ENCODE measurements at regions not wholly inside any gene's neighbourhood (a gene's known extent, or its start where the extent isn't known, plus 50 kb on each side); places are given as distances from the start of the nearest gene placed in this dataset.

DNA sequence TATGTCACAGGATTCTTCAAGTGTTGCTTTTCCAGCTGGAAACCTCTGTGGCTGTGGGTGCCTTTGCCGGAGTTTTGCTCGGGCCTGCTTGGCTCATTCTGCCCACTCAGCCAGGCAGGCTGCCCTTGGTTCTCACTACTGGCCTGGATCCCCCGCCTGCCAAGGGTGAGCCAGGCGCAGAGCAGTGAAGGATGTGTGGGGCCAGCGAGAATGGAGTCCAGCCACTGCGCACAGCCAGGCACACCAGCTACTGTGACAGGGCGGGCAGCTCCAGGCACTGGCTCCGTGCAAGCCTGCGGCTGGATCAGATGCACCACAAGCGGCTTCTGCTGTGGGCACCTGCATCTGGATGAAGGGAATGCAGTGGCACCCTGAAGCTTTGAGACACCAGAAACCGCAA lies 257.1 kb downstream of the RPRM start:
- FAIRE-seq (no peak), DNase-seq (ENCODE audit: insufficient read length, low spot score) (no peak)
- no peak for TF ChIP-seq POLR2AphosphoS5 (IDR thresholded peaks at IDR 0.05; ENCODE audit: low read depth, low read length)
- no peak for TF ChIP-seq PAX5 (IDR thresholded peaks at IDR 0.05; ENCODE audit: insufficient read depth, low read length, severe bottlenecking)
- TF ChIP-seq POU2F2 (IDR thresholded peaks at IDR 0.05; ENCODE audit: low read depth, low read length), result no peak
- TF ChIP-seq POLR2A (IDR thresholded peaks at IDR 0.05; ENCODE audit: low read depth, low read length), result no peak
- no peak for TF ChIP-seq SPI1 (IDR thresholded peaks at IDR 0.05; ENCODE audit: low read depth, low read length)
- TF ChIP-seq TAF1 (IDR thresholded peaks at IDR 0.05; ENCODE audit: low read depth, low read length), result no peak

DNA sequence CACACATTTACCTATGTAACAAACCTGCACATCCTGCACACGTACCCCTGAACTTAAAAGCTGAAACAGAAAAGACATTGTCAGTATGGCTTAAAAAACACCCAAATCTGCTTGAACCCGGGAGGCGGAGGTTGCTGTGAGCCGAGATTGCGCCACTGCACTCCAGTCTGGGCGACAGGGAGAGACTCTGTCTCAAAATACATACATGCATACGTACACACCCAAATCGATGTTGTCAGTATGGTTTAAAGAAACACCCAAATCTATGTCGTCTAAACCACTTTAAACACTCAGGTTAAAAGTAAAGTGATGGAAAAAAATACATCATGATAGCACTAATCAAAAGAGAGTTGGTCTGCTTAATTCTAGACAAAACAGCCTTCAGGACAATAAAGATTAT lies 257.5 kb downstream of the RPRM start:
- DNase-seq (ENCODE audit: insufficient read length, low spot score) (no peak), FAIRE-seq (no peak)
- TF ChIP-seq TAF1 (IDR thresholded peaks at IDR 0.05; ENCODE audit: low read depth, low read length) (no peak), POLR2A (IDR thresholded peaks at IDR 0.05; ENCODE audit: low read depth, low read length) (no peak), SPI1 (IDR thresholded peaks at IDR 0.05; ENCODE audit: low read depth, low read length) (no peak), POU2F2 (IDR thresholded peaks at IDR 0.05; ENCODE audit: low read depth, low read length) (no peak), POLR2AphosphoS5 (IDR thresholded peaks at IDR 0.05; ENCODE audit: low read depth, low read length) (no peak), PAX5 (IDR thresholded peaks at IDR 0.05; ENCODE audit: insufficient read depth, low read length, severe bottlenecking) (no peak)

DNA sequence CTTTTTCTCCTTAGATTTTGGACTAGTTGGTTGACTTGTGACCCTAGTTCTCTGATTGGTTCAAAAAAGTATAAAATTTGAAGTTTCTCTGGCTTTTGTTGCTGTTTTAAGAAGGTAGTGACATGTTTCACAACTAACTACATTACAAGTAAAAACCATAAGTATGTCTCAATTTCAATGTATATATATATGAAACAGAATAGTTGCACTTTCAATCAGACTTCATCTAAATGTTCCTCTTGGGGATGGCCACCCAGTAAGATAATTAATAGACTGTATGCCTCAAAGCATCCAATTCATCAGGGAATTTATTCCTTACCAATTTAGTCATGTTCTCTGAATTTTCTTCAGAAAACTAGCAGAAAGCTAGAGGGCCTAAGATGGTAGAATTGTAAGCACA lies 259.7 kb downstream of the RPRM start:
- TF ChIP-seq POU2F2 (IDR thresholded peaks at IDR 0.05; ENCODE audit: low read depth, low read length), result no peak
- TF ChIP-seq TAF1 (IDR thresholded peaks at IDR 0.05; ENCODE audit: low read depth, low read length), result no peak
- no peak for TF ChIP-seq POLR2AphosphoS5 (IDR thresholded peaks at IDR 0.05; ENCODE audit: low read depth, low read length)
- TF ChIP-seq PAX5 (IDR thresholded peaks at IDR 0.05; ENCODE audit: insufficient read depth, low read length, severe bottlenecking), result no peak
- no peak for TF ChIP-seq SPI1 (IDR thresholded peaks at IDR 0.05; ENCODE audit: low read depth, low read length)
- no peak for TF ChIP-seq POLR2A (IDR thresholded peaks at IDR 0.05; ENCODE audit: low read depth, low read length)
- FAIRE-seq (no peak), DNase-seq (ENCODE audit: insufficient read length, low spot score) (no peak)

DNA sequence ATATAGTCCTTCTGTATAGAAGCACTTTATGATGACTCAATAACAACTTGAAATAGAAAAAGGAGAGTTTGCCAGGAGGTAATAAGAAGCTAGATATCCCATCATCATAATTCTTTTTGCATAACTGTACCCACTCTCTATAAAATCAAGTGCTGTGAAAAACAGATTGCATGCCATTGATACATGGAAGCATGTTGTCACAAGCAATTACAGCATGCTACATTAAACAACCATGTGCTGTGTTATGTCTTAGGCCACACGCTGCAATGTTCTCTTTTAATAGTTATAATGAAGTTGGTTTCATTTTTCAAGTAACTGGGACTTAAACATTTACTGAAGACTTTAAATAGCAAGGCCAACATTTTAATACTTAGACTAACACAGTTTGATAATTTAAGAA lies 264.2 kb downstream of the RPRM start:
- DNase-seq (ENCODE audit: insufficient read length, low spot score), result no peak
- no peak for FAIRE-seq

DNA sequence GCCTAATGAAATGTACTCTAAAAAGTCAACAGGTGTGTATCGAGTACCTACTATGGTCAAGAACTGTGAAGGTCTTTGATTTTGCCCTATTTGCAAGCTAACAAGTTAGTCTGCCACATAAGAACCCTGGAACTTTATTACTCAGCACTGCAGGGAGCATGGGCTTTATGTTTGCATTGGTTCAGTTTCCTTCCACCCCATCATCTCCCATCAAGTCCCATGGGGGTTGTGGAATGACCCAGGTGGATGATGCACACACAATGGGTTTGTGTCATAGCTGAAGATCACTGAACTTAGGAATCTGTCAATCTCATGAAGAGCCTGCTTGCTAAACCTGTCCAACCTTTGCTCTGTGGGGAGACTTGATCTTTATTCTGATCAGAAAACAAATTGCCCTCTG lies 265.5 kb downstream of the RPRM start:
- FAIRE-seq (no peak), DNase-seq (ENCODE audit: insufficient read length, low spot score) (no peak)
- TF ChIP-seq TAF1 (IDR thresholded peaks at IDR 0.05; ENCODE audit: low read depth, low read length) (no peak), POLR2A (IDR thresholded peaks at IDR 0.05; ENCODE audit: low read depth, low read length) (no peak), POLR2AphosphoS5 (IDR thresholded peaks at IDR 0.05; ENCODE audit: low read depth, low read length) (no peak), POU2F2 (IDR thresholded peaks at IDR 0.05; ENCODE audit: low read depth, low read length) (no peak), PAX5 (IDR thresholded peaks at IDR 0.05; ENCODE audit: insufficient read depth, low read length, severe bottlenecking) (no peak), SPI1 (IDR thresholded peaks at IDR 0.05; ENCODE audit: low read depth, low read length) (no peak)

More for the DNA sequence above, 264.2 kb downstream of the RPRM start:
- TF ChIP-seq POU2F2 (IDR thresholded peaks at IDR 0.05; ENCODE audit: low read depth, low read length), result no peak
- no peak for TF ChIP-seq TAF1 (IDR thresholded peaks at IDR 0.05; ENCODE audit: low read depth, low read length)
- no peak for TF ChIP-seq SPI1 (IDR thresholded peaks at IDR 0.05; ENCODE audit: low read depth, low read length)
- TF ChIP-seq POLR2AphosphoS5 (IDR thresholded peaks at IDR 0.05; ENCODE audit: low read depth, low read length), result no peak

DNA sequence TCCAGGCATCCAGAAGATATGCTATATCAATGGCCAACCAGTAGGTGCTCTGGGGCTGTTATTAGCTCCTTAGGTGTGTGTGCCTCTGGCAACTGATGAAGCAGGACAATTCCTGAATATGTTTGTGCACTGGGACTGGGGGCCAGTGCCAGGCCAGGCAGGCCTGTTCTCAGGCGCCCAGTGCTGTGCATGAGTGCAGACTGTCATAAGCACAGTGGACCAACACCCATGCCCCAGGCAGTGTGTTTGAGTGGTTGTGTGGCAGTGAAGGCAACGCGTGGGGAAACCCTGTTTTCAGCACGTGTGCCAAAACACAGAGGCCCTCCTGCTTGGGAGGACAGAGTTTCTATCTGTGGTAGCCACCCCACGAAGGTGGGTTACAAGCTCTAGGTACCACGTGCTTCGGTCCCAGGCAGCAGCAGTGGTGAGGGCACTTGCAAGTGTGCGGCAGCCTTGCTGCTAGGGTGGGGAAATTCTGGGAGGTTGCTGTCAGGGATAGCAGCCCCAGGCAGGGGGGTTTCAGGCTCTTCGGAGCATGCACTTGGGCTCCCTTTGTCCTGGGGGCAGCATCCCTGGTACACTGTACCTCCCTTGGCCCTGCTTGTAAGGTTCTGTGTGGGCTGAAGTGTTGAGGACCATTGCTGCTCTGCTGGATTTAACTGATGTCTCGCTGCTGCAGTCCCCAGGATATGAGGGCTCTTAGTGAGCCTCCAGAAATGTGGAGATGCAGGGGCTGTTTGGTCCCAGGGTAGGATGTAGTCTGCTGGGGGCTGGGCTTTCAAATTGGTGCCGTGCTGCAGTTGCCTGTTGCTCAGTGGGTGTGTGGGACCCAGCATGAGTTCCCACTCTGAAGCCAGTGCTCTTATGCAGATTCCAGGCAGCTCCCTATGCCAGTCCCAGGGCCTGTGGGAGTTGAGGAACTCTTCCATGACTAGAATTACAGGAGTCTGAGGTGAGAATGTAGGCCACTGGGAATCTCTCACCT lies 280.9 kb downstream of the RPRM start:
- FAIRE-seq, result no peak
- no peak for DNase-seq (ENCODE audit: insufficient read length, low spot score)
- TF ChIP-seq PAX5 (IDR thresholded peaks at IDR 0.05; ENCODE audit: insufficient read depth, low read length, severe bottlenecking) (no peak), POU2F2 (IDR thresholded peaks at IDR 0.05; ENCODE audit: low read depth, low read length) (no peak), TAF1 (IDR thresholded peaks at IDR 0.05; ENCODE audit: low read depth, low read length) (no peak), SPI1 (IDR thresholded peaks at IDR 0.05; ENCODE audit: low read depth, low read length) (no peak), POLR2A (IDR thresholded peaks at IDR 0.05; ENCODE audit: low read depth, low read length) (no peak), POLR2AphosphoS5 (IDR thresholded peaks at IDR 0.05; ENCODE audit: low read depth, low read length) (no peak)

DNA sequence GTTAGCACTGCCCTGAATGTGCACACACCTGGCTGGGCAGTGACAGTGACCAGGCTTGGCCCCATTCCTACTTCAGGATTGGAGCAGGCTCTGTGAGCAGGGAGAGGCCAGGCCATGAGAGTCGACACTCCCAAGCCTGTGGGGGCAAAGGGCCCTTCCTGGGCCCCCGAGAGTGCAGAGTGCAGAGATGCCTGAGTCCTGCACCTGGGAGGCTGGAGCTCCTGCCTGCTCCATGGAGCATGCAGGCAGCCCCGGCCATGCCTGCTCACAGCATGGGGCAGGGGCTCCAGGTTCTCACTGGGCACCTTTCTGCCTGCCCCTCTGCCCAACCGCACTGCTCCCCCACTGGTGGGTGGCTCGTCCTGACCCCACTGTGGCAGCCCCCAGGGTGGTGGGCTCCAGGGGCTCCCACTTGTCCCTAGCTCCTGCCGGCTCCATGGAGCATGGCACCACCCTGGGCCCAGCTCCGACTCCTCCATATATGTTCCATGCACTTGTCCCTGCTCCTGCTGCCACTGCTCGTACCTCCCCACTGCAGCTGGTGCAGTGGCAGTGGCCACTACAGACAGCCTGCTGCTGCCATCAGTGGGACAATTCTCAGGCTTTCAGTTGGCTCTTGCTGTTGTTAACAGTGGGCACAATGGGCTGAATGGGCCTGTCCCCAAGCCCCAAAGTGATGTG lies 282.0 kb downstream of the RPRM start:
- DNase-seq (ENCODE audit: insufficient read length, low spot score) (no peak), FAIRE-seq (no peak)
- TF ChIP-seq PAX5 (IDR thresholded peaks at IDR 0.05; ENCODE audit: insufficient read depth, low read length, severe bottlenecking) (no peak), SPI1 (IDR thresholded peaks at IDR 0.05; ENCODE audit: low read depth, low read length) (no peak), POLR2AphosphoS5 (IDR thresholded peaks at IDR 0.05; ENCODE audit: low read depth, low read length) (no peak), TAF1 (IDR thresholded peaks at IDR 0.05; ENCODE audit: low read depth, low read length) (no peak), POU2F2 (IDR thresholded peaks at IDR 0.05; ENCODE audit: low read depth, low read length) (no peak), POLR2A (IDR thresholded peaks at IDR 0.05; ENCODE audit: low read depth, low read length) (no peak)

DNA sequence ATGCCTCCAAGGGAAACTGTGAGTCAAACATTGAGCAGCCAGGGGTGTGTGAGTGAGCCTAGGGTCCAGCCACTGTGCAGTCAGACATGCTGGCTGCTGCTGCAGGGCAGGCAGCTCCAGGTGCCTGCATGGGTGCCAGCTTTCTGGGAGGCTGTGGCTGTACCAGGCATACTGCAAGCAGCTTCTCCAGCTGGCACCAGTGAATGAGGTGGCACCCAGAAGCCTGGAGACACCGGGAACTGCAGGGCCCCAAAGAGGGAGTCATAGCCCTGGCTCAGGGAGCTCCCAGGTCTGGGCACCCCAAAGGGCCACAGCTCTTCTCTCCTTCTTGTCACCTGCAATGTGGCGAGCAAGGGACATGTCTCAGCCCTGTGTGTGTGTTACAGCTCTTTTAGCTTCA lies 283.2 kb downstream of the RPRM start:
- no peak for FAIRE-seq
- DNase-seq (ENCODE audit: insufficient read length, low spot score), result no peak
- TF ChIP-seq TAF1 (IDR thresholded peaks at IDR 0.05; ENCODE audit: low read depth, low read length), result no peak
- no peak for TF ChIP-seq POLR2AphosphoS5 (IDR thresholded peaks at IDR 0.05; ENCODE audit: low read depth, low read length)
- TF ChIP-seq POU2F2 (IDR thresholded peaks at IDR 0.05; ENCODE audit: low read depth, low read length), result no peak
- TF ChIP-seq POLR2A (IDR thresholded peaks at IDR 0.05; ENCODE audit: low read depth, low read length), result no peak
- no peak for TF ChIP-seq PAX5 (IDR thresholded peaks at IDR 0.05; ENCODE audit: insufficient read depth, low read length, severe bottlenecking)
- TF ChIP-seq SPI1 (IDR thresholded peaks at IDR 0.05; ENCODE audit: low read depth, low read length), result no peak
